ENCODE measurements at regions not wholly inside any gene's neighbourhood (a gene's known extent, or its start where the extent isn't known, plus 50 kb on each side); places are given as distances from the start of the nearest gene placed in this dataset.
"Not testable (repeated sequence)": the region's sequence is repeated elsewhere in the genome, so short reads cannot be mapped to it uniquely, and the experiment has no call there.

- DNase-seq (ENCODE audit: low read depth), result not testable (repeated sequence)
These were observed 66.0 kb upstream of the TMED7 start for GRCh38 chr5:115691814-115692213.

GRCh38 chr5:115686738-115687074 lies 60.9 kb upstream of the TMED7 start:
- DNase-seq (ENCODE audit: low read depth), result peak; percentile 15

GRCh38 chr5:115686051-115686737 lies 60.4 kb upstream of the TMED7 start:
- DNase-seq (ENCODE audit: low read depth), result peak; percentile 4

- no peak for DNase-seq (ENCODE audit: low read depth)
These were observed 59.7 kb upstream of the TMED7 start for GRCh38 chr5:115685490-115685889.

DNA sequence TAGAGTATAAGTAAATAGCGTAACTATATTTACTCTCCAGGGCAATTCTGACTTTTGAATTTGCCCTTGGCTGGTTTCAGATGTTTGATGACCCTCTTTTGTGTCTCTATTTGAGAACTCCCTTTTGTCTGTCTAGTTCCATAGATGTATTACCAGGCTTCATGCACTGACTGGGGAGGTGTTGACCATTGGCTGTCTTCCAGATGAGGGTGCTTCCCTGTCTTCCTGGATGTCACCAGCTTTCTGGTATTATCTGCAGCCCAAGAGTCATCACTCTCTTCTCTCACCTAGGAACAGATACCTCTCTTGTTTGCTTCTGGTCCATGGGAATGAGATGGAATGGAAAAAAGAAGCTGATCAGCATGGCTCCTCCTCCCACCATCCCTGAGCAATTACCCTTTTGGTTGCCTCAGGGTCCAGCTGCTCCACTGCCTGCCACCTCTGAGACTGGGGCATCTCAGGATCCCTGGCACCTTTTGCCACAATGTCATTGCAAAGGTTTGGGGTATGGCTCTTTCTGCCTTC lies 58.7 kb upstream of the TMED7 start:
- no peak for DNase-seq (ENCODE audit: low read depth)

DNA sequence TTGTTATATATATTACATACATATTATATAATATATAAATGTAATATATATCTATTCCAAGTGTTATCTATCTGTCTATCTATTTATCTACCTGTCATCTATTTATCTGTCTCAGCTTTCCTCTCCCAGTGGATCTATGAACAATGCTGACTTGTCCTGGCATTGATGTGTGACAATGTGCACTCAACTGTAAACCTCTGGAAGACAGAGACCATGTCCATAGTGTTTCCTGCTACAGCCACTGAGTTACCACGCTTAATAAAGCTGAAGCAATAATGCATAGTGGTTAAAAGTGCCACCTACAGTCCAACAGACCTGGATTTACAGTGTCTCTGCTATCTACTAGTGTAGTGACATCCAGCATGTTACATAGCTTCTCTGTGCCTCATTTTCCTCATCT lies 57.2 kb upstream of the TMED7 start:
- DNase-seq (ENCODE audit: low read depth), result no peak

All from fibroblast of gingiva (primary cell).